Calu3 (cell line): ENCODE measurements at regions not wholly inside any gene's neighbourhood (a gene's known extent, or its start where the extent isn't known, plus 50 kb on each side); places are given as distances from the start of the nearest gene placed in this dataset.

Experiments
- BruUV-seq: library from RNA; stranded (reverse); fragments of 400-500 nt; replicated peaks from 2 replicates; lab custom pipeline; 2021; lab: Mats Ljungman, UMichigan
- CTCF ChIA-PET: fragments of 300-600 bp; sonication (Branson Sonifier 250); formaldehyde crosslinking; loops from one replicate; lab custom pipeline; 2022; ENCODE audit warnings: antibody characterized with exemption; lab: Charles Lee
- DNase-seq: peaks from one replicate; pipeline ENCODE4 v3.0.0; 2022
- H3K27ac Mint-ChIP-seq: one replicate; pipeline ENCODE4 v1.8.0; 2022; ENCODE audit warnings: mixed read lengths; ENCODE audit not compliant: unreplicated experiment
- H3K27me3 Mint-ChIP-seq: one replicate; pipeline ENCODE4 v1.8.0; 2022; ENCODE audit warnings: mixed read lengths; ENCODE audit not compliant: unreplicated experiment
- H3K36me3 Mint-ChIP-seq: one replicate; pipeline ENCODE4 v1.8.0; 2022; ENCODE audit warnings: mild to moderate bottlenecking, moderate library complexity, mixed read lengths; ENCODE audit not compliant: insufficient read depth, unreplicated experiment
- H3K4me1 Mint-ChIP-seq: one replicate; pipeline ENCODE4 v1.8.0; 2022; ENCODE audit warnings: mild to moderate bottlenecking, low read depth, mixed read lengths; ENCODE audit not compliant: unreplicated experiment
- H3K4me3 Mint-ChIP-seq: one replicate; pipeline ENCODE4 v1.8.0; 2022; ENCODE audit warnings: mild to moderate bottlenecking, low read depth, moderate library complexity, mixed read lengths; ENCODE audit not compliant: unreplicated experiment
- H3K9me3 Mint-ChIP-seq: one replicate; pipeline ENCODE4 v1.8.0; 2022; ENCODE audit warnings: low read depth, mixed read lengths; ENCODE audit not compliant: unreplicated experiment
- intact Hi-C: fragments of 100-400 bp; cut with micrococcal nuclease; formaldehyde crosslinking; loops from one replicate; pipeline ENCODE4 v1.10.0; 2022; ENCODE audit not compliant: unreplicated experiment
- TF ChIP-seq, protein P1 (sequence below): fragments of 200-600 bp; IDR thresholded peaks from one replicate; pipeline ENCODE4 v1.8.0; 2022; ENCODE audit warnings: antibody characterized with exemption; ENCODE audit not compliant: unreplicated experiment

DNA sequence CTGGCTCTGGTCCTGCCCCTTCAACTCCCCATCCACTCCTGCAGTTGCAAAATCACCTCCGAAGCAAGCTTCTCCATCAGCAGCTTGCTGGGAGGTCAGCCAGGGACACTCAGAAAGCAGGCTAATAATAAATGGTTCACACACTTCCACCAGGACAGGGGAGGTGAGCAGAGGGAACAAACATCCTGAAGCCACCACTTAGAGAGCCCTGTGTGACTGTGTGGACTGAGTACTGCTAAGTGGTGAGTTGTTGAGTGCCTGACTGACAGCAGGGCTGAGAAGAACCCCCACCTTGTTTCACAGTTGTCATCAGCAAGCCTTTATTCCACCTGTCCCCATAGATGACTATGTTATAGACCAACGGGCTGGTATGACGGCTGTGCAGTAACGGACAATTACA lies 213.9 kb downstream of the CBLN1 start:
- no TSS peak for BruUV-seq
- intact Hi-C loops = loop anchor here (10.0 kb wide), 1 partner anchor 383 kb away; no protein-coding TSS in a partner anchor

DNA sequence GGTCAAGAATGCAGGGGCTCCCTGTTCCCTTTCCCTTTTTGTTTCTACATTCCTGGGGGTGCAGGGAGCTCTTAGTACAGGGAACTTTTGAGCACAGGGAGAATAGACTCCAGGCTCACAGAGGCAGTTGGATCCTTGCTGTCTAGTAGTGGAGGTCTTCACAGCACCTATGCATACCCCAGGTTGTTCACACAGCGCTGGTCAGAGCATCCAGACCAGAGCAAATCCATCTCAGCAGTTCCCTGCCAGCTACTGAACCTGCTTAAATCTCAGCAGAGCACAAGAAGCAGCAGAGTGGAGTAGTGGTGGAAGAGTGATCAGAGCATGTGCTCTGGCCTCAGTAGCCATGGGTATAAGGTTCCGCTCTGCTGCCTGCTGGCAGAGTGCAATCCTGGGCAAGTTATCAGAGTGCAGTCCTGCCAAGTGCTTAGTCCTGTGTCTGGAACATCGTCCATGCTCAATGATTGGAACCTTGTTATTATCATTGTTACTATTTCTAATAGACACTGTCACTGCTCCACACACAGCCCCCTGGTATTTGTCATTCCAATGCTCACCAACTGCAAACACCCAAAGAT lies 220.4 kb downstream of the CBLN1 start:
- CTCF ChIA-PET = no interaction called here
- peaks cover 2% of the 10 kb centered on the region for H3K9me3 Mint-ChIP-seq
- H3K4me1 Mint-ChIP-seq = no peaks in the 10 kb centered on the region
- no peaks in the 10 kb centered on the region for H3K36me3 Mint-ChIP-seq
- intact Hi-C loops = loop anchor here (10.0 kb wide), 1 partner anchor 376 kb away; no protein-coding TSS in a partner anchor
- H3K4me3 Mint-ChIP-seq = no peak overlapping the region
- no peak overlapping the region for H3K27ac Mint-ChIP-seq
- H3K27me3 Mint-ChIP-seq = peaks cover 26% of the 10 kb centered on the region
- TF ChIP-seq, protein P1, sequence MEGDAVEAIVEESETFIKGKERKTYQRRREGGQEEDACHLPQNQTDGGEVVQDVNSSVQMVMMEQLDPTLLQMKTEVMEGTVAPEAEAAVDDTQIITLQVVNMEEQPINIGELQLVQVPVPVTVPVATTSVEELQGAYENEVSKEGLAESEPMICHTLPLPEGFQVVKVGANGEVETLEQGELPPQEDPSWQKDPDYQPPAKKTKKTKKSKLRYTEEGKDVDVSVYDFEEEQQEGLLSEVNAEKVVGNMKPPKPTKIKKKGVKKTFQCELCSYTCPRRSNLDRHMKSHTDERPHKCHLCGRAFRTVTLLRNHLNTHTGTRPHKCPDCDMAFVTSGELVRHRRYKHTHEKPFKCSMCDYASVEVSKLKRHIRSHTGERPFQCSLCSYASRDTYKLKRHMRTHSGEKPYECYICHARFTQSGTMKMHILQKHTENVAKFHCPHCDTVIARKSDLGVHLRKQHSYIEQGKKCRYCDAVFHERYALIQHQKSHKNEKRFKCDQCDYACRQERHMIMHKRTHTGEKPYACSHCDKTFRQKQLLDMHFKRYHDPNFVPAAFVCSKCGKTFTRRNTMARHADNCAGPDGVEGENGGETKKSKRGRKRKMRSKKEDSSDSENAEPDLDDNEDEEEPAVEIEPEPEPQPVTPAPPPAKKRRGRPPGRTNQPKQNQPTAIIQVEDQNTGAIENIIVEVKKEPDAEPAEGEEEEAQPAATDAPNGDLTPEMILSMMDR = no peak
- no TSS peak for BruUV-seq
- DNase-seq = no peak

More for the DNA sequence above, 213.9 kb downstream of the CBLN1 start:
- H3K27ac Mint-ChIP-seq = no peak overlapping the region
- no peak overlapping the region for H3K4me3 Mint-ChIP-seq
- CTCF ChIA-PET = no interaction called here
- H3K9me3 Mint-ChIP-seq = peaks cover 8% of the 10 kb centered on the region
- no peak for DNase-seq
- TF ChIP-seq, protein P1 = no peak
- no peaks in the 10 kb centered on the region for H3K36me3 Mint-ChIP-seq
- H3K4me1 Mint-ChIP-seq = no peaks in the 10 kb centered on the region
- peaks cover 15% of the 10 kb centered on the region for H3K27me3 Mint-ChIP-seq

DNA sequence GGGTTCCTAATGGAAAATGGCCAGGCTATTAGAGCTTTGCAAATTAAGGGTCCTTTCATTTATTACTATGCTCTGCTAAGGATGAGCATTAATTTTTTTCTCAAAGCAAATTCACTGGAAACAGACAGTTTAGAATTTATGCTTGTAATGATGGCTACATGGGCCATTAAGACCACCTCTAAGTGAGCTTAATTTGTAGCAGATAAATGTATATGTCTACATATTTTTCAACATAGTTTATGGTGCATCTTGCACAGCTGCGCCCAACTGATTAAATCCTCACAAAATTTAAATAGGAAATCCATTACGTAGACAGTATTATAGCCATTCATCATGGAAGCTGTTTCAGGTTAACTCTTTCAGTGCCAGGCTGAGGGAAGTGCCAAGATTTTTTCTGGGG lies 220.9 kb downstream of the CBLN1 start:
- Mint-ChIP-seq H3K36me3 (no peaks in the 10 kb centered on the region), H3K4me3 (no peak overlapping the region), H3K27ac (no peak overlapping the region), H3K27me3 (peaks cover 31% of the 10 kb centered on the region), H3K4me1 (no peaks in the 10 kb centered on the region), H3K9me3 (peaks cover 2% of the 10 kb centered on the region)
- intact Hi-C loops = loop anchor here (10.0 kb wide), 1 partner anchor 376 kb away; no protein-coding TSS in a partner anchor
- CTCF ChIA-PET = no interaction called here
- DNase-seq = no peak
- no TSS peak for BruUV-seq
- TF ChIP-seq, protein P1 = no peak

DNA sequence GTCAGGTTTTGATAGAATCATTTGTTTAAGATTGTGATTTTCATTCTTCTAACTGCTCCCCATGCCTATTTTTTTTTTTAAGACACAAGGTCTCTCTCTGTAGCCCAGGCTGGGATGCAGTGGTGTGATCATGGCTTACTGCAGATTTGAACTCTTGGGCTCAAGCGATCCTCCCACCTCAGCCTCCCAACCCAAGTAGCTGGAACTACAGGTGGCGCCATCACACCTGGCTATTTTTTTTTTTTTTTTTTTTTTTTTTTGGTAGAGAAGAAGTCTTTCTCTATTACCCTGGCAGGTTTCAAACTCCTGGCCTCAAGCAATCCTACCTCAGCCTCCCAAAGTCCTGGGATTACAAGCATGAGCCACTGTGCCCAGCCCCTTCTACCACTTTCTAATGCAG lies 223.3 kb downstream of the CBLN1 start:
- Mint-ChIP-seq H3K9me3 (peaks cover 2% of the 10 kb centered on the region), H3K4me3 (no peak overlapping the region), H3K36me3 (no peaks in the 10 kb centered on the region), H3K4me1 (no peaks in the 10 kb centered on the region), H3K27ac (no peak overlapping the region), H3K27me3 (peaks cover 28% of the 10 kb centered on the region)
- CTCF ChIA-PET = no interaction called here
- TF ChIP-seq, protein P1 = no peak
- intact Hi-C loops = no loop called here
- DNase-seq = no peak
- BruUV-seq = no TSS peak
